ENCODE measurements at regions not wholly inside any gene's neighbourhood (a gene's known extent, or its start where the extent isn't known, plus 50 kb on each side); places are given as distances from the start of the nearest gene placed in this dataset.

DNA sequence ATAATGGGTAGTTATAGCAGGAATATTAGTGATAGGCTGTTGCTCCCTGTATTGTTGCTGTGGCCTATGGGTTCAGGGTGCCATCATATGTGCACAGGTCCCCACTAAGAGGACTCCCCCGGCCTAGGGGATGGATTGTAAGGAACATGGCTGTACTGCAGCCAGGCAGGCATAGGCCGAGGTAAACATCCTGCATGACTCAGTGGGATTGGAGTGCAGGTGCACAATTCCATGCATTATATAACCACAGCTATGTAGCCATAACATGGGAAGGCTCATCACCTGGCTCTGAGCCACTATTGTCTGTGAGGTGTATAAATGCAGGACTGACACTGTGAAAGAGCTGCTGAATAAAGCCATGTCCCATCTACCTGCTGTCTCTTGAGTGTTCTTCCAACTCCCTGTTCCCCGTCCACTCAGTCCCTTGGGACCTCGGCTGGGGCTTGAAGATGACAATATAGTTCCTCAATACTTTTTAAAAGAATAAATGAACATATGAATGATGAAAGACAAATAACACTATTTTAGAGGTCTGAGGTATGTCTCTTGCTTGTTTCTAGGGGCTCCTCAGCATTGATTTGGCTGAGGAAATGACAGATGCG lies 425.2 kb downstream of the IDS start:
- H3K27me3 ChIP-seq (ENCODE audit: control insufficient read depth, insufficient read depth, low read length, poor library complexity, severe bottlenecking) = no peaks in the 10 kb centered on the region
- no peak overlapping the region for H3K4me3 Mint-ChIP-seq
- DNase-seq = no peak
- H3K4me1 ChIP-seq (ENCODE audit: control insufficient read depth, insufficient read depth, low read length) = no peaks in the 10 kb centered on the region
- no peak overlapping the region for H3K27ac ChIP-seq (ENCODE audit: low read depth, low read length)
- no peak overlapping the region for H3K9ac ChIP-seq (ENCODE audit: extremely low read depth, low read length, poor library complexity, severe bottlenecking)
- no peaks in the 10 kb centered on the region for H3K36me3 Mint-ChIP-seq (ENCODE audit: low read depth)
- no peaks in the 10 kb centered on the region for H3K27me3 Mint-ChIP-seq (ENCODE audit: insufficient read depth)
- no peaks in the 10 kb centered on the region for H3K36me3 ChIP-seq (ENCODE audit: control insufficient read depth, insufficient read depth, low read length)
- WGBS, 2 experiments (ENCODE audit: insufficient coverage in 1 of 2, insufficient read length in 1 of 2) = 96% methylated on average over 4 of the region's 5 CpGs; no CpG with 5 or more reads in 1 of the 2 experiments
- no peaks in the 10 kb centered on the region for H3K4me1 Mint-ChIP-seq
- H3K4me3 ChIP-seq (ENCODE audit: low read length) = no peak overlapping the region
- TF ChIP-seq CTCF (conservative IDR thresholded peaks at IDR 0.05) = no peak
- H3K9me3 Mint-ChIP-seq = peaks cover 55% of the 10 kb centered on the region
- H3K27ac Mint-ChIP-seq = no peak overlapping the region
- no peaks in the 10 kb centered on the region for H3K9me3 ChIP-seq (ENCODE audit: control insufficient read depth, low read length)

GRCh38 chrX:149074398-149074797 lies 430.7 kb downstream of the IDS start:
- H3K27ac ChIP-seq (ENCODE audit: low read depth, low read length) = no peak overlapping the region
- no peaks in the 10 kb centered on the region for H3K27me3 ChIP-seq (ENCODE audit: control insufficient read depth, insufficient read depth, low read length, poor library complexity, severe bottlenecking)
- H3K9ac ChIP-seq (ENCODE audit: extremely low read depth, low read length, poor library complexity, severe bottlenecking) = no peak overlapping the region
- DNase-seq = no peak
- TF ChIP-seq CTCF (conservative IDR thresholded peaks at IDR 0.05) = no peak
- H3K9me3 ChIP-seq (ENCODE audit: control insufficient read depth, low read length) = no peaks in the 10 kb centered on the region
- Mint-ChIP-seq H3K4me1 (no peaks in the 10 kb centered on the region), H3K27me3 (ENCODE audit: insufficient read depth) (no peaks in the 10 kb centered on the region), H3K9me3 (peaks cover 38% of the 10 kb centered on the region), H3K36me3 (ENCODE audit: low read depth) (no peaks in the 10 kb centered on the region), H3K27ac (no peak overlapping the region), H3K4me3 (no peak overlapping the region)
- H3K36me3 ChIP-seq (ENCODE audit: control insufficient read depth, insufficient read depth, low read length) = no peaks in the 10 kb centered on the region
- WGBS, 2 experiments (ENCODE audit: insufficient coverage in 1 of 2, insufficient read length in 1 of 2) = 70% methylated on average over 8 of the region's 8 CpGs; no CpG with 5 or more reads in 1 of the 2 experiments
- H3K4me1 ChIP-seq (ENCODE audit: control insufficient read depth, insufficient read depth, low read length) = no peaks in the 10 kb centered on the region
- H3K4me3 ChIP-seq (ENCODE audit: low read length) = no peak overlapping the region

- no peaks in the 10 kb centered on the region for H3K36me3 Mint-ChIP-seq (ENCODE audit: low read depth)
- no peaks in the 10 kb centered on the region for H3K27me3 Mint-ChIP-seq (ENCODE audit: insufficient read depth)
- DNase-seq = no peak
- Histone ChIP-seq H3K9me3 (ENCODE audit: control insufficient read depth, low read length) (no peaks in the 10 kb centered on the region), H3K27ac (ENCODE audit: low read depth, low read length) (no peak overlapping the region), H3K4me3 (ENCODE audit: low read length) (no peak overlapping the region), H3K27me3 (ENCODE audit: control insufficient read depth, insufficient read depth, low read length, poor library complexity, severe bottlenecking) (no peaks in the 10 kb centered on the region), H3K9ac (ENCODE audit: extremely low read depth, low read length, poor library complexity, severe bottlenecking) (no peak overlapping the region), H3K4me1 (ENCODE audit: control insufficient read depth, insufficient read depth, low read length) (no peaks in the 10 kb centered on the region), H3K36me3 (ENCODE audit: control insufficient read depth, insufficient read depth, low read length) (no peaks in the 10 kb centered on the region)
- H3K4me3 Mint-ChIP-seq = no peak overlapping the region
- 84% methylated on average over 3 of the region's 3 CpGs; no CpG with 5 or more reads in 1 of the 2 experiments for WGBS, 2 experiments (ENCODE audit: insufficient coverage in 1 of 2, insufficient read length in 1 of 2)
- H3K4me1 Mint-ChIP-seq = no peaks in the 10 kb centered on the region
- no peak for TF ChIP-seq CTCF (conservative IDR thresholded peaks at IDR 0.05)
- H3K9me3 Mint-ChIP-seq = peaks cover 37% of the 10 kb centered on the region
- H3K27ac Mint-ChIP-seq = no peak overlapping the region
Observed at GRCh38 chrX:149073479-149073878, 431.6 kb downstream of the IDS start.
